Thymus (tissue), 11 donors: ENCODE measurements at regions not wholly inside any gene's neighbourhood (a gene's known extent, or its start where the extent isn't known, plus 50 kb on each side); places are given as distances from the start of the nearest gene placed in this dataset.

Experiments
- DNase-seq, 9 donors: peaks; one replicate each; pipeline ENCODE4 v3.0.0-alpha.2; 2013; ENCODE audit warnings: low spot score in 9 of 9, low read depth in 6 of 9, missing footprints in 1 of 9
- H3K27ac ChIP-seq, 2 donors: one replicate each; pipeline ENCODE4 v1.5.1; 2013; ENCODE audit warnings: control low read depth in 1 of 2, low read depth in 1 of 2, low read length in 1 of 2, mild to moderate bottlenecking in 1 of 2, moderate library complexity in 1 of 2
- H3K27me3 ChIP-seq, 2 donors: one replicate each; pipeline ENCODE4 v1.5.1; 2013; ENCODE audit warnings: low read length in 1 of 2; ENCODE audit not compliant: control insufficient read depth in 2 of 2, insufficient read depth in 1 of 2
- H3K36me3 ChIP-seq, 2 donors: one replicate each; pipeline ENCODE4 v1.5.1; 2013; ENCODE audit warnings: low read length in 1 of 2, mild to moderate bottlenecking in 1 of 2, moderate library complexity in 1 of 2; ENCODE audit not compliant: control insufficient read depth in 2 of 2, insufficient read depth in 2 of 2
- H3K4me1 ChIP-seq, 2 donors: one replicate each; pipeline ENCODE4 v1.5.1; 2013; ENCODE audit warnings: low read length in 2 of 2; ENCODE audit not compliant: control insufficient read depth in 2 of 2, insufficient read depth in 2 of 2
- H3K4me3 ChIP-seq, 2 donors: one replicate each; pipeline ENCODE4 v1.5.1; 2013; ENCODE audit warnings: low read length in 2 of 2, control low read depth in 1 of 2, mild to moderate bottlenecking in 1 of 2
- H3K9me3 ChIP-seq, 2 donors: one replicate each; pipeline ENCODE4 v1.5.1; 2013; ENCODE audit warnings: low read length in 1 of 2, mild to moderate bottlenecking in 1 of 2; ENCODE audit not compliant: control insufficient read depth in 2 of 2, insufficient read depth in 1 of 2
- WGBS: extraction: QIAGEN DNeasy Blood & Tissue Kit; methylation state at CpG from one replicate; pipeline ENCODE4 v1.1.7; 2013; 5-methylcytosine and 5-hydroxymethylcytosine counted together
- donor health status: healthy.

- H3K9me3 ChIP-seq = no peaks in the 10 kb centered on the region
- 94% methylated on average over 8 of the region's 8 CpGs for WGBS
- no peaks in the 10 kb centered on the region for H3K4me1 ChIP-seq
- H3K27me3 ChIP-seq = no peaks in the 10 kb centered on the region
- no peaks in the 10 kb centered on the region for H3K36me3 ChIP-seq
- DNase-seq = no peak
- H3K27ac ChIP-seq = no peak overlapping the region
- H3K4me3 ChIP-seq = no peak overlapping the region
Measured at GRCh38 chr2:144592500-144593256, 72.8 kb upstream of the ZEB2 start.

DNA sequence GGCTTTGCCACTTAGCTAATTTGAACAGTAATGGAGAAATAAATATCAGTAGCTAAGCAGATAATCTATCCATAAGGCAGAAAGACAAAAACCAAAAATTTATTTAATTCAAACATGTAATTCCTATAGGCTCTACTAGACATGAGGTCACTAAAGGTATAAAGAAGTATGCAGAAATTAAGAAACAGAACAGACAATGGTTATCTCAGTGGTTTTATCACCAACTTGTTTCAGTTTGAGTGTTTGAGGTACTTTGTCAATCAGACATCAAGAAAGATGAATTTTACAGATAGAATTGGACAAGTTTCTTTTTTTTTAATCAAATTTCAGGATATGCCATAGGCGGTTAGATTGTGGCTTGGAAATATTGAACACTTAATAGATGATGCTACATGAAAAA is 67.4 kb upstream of the ZEB2 start:
- no peak overlapping the region for H3K4me3 ChIP-seq
- WGBS = 98% methylated on average over 1 of the region's 1 CpG
- no peak overlapping the region for H3K27ac ChIP-seq
- H3K4me1 ChIP-seq = peaks cover 0 to 12% of the 10 kb centered on the region in 2 donors
- H3K36me3 ChIP-seq = no peaks in the 10 kb centered on the region
- H3K27me3 ChIP-seq = no peaks in the 10 kb centered on the region
- no peaks in the 10 kb centered on the region for H3K9me3 ChIP-seq
- no peak for DNase-seq

GRCh38 chr2:144586476-144586875 is 66.6 kb upstream of the ZEB2 start:
- DNase-seq = no peak
- H3K9me3 ChIP-seq = no peaks in the 10 kb centered on the region
- H3K27ac ChIP-seq = no peak overlapping the region
- no peaks in the 10 kb centered on the region for H3K36me3 ChIP-seq
- peaks cover 0 to 20% of the 10 kb centered on the region in 2 donors for H3K4me1 ChIP-seq
- no peak overlapping the region for H3K4me3 ChIP-seq
- WGBS = 91% methylated on average over 2 of the region's 2 CpGs
- no peaks in the 10 kb centered on the region for H3K27me3 ChIP-seq

DNA sequence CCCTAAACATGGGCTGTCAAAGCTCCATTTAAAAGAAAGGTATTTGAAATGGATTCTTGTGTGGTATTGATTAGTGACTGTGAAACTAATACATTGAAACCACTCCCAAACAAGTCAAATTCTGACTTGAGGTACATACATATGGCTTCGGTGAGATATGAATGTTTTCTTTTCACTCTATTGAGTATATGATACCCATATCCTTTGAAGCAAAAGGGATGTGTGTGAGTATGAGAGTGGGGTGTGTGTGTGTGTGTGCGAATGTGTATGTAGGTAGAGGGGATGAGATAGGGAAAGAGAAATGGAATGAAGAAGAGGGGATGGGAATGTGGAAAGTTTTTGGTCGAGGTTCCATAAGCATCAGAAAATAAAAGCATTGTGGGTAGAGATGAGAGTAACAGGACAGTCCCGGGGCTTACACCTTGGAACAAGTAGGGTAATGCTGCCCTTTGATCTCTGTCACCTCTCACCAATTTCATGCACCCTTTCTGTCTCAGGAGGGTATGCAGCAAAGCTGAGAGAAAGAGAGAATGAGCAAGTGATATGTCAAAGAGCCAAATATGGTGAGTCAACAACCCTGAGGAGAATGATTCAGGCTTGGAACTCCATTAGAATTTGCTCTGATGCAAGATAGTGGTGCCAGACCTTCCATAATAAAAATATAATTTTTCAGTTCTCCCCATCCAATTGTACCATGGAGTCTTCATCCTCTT is 64.0 kb upstream of the ZEB2 start:
- Histone ChIP-seq H3K36me3 (no peaks in the 10 kb centered on the region), H3K27me3 (no peaks in the 10 kb centered on the region), H3K9me3 (no peaks in the 10 kb centered on the region), H3K27ac (peak overlapping the region in 1 of 2 donors; percentile 66), H3K4me1 (peaks cover 3 to 32% of the 10 kb centered on the region in 2 donors), H3K4me3 (no peak overlapping the region)
- WGBS = 93% methylated on average over 4 of the region's 4 CpGs
- no peak for DNase-seq

- H3K27ac ChIP-seq = peak overlapping the region in 1 of 2 donors; percentile 66
- H3K4me3 ChIP-seq = no peak overlapping the region
- no peaks in the 10 kb centered on the region for H3K9me3 ChIP-seq
- peaks cover 3 to 32% of the 10 kb centered on the region in 2 donors for H3K4me1 ChIP-seq
- 48% methylated on average over 6 of the region's 6 CpGs for WGBS
- no peaks in the 10 kb centered on the region for H3K27me3 ChIP-seq
- peak in 1 of 9 donors; percentile 17 for DNase-seq
- no peaks in the 10 kb centered on the region for H3K36me3 ChIP-seq
Measured at GRCh38 chr2:144583381-144583729, 63.4 kb upstream of the ZEB2 start.

GRCh38 chr2:144582651-144583380 is 62.9 kb upstream of the ZEB2 start:
- Histone ChIP-seq H3K27ac (peak overlapping the region in 1 of 2 donors; percentile 66), H3K36me3 (no peaks in the 10 kb centered on the region), H3K4me3 (no peak overlapping the region), H3K4me1 (peaks cover 3 to 32% of the 10 kb centered on the region in 2 donors), H3K9me3 (no peaks in the 10 kb centered on the region), H3K27me3 (no peaks in the 10 kb centered on the region)
- WGBS = 63% methylated on average over 12 of the region's 12 CpGs
- DNase-seq = peak in 2 of 9 donors; percentile 2 to 27

DNA sequence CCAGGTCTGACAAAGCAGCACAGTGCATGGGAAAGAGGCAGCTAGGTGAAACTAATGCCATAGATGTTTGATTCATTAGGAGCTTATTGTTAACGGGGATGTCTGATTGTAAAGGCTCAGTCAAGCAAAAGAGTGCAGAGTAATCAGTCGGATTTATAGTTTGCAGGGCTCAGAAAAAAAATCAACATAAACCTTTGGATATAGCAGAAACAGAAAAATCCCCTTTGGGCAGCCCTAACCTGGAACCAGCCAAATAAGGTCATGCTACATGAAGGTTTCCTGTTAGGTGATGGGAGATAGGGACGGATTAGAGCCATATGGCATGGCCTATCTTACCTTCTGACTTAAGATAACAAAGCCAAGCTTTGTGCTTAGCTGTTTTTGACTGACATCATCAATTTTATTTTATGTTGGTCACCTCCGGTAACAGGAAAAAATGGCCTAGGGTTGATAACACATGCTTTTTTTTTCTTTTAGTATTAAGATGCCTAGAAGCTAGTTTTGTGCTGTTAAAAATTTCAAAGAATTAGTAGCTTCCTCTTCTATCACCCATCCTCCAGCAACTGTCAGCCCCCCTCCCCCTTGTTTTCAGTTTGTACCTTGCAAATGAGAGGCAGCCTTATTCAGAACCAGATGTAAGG is 60.7 kb upstream of the ZEB2 start:
- Histone ChIP-seq H3K9me3 (no peaks in the 10 kb centered on the region), H3K4me1 (peaks cover 3 to 32% of the 10 kb centered on the region in 2 donors), H3K27me3 (no peaks in the 10 kb centered on the region), H3K27ac (peak overlapping the region in 1 of 2 donors; percentile 73), H3K4me3 (no peak overlapping the region), H3K36me3 (no peaks in the 10 kb centered on the region)
- peak in 4 of 9 donors; percentile 16 to 63 (median 24) for DNase-seq
- 35% methylated on average over 4 of the region's 4 CpGs for WGBS

- Histone ChIP-seq H3K27ac (no peak overlapping the region), H3K27me3 (no peaks in the 10 kb centered on the region), H3K36me3 (no peaks in the 10 kb centered on the region), H3K9me3 (no peaks in the 10 kb centered on the region), H3K4me3 (no peak overlapping the region), H3K4me1 (peaks cover 3 to 32% of the 10 kb centered on the region in 2 donors)
- no peak for DNase-seq
- WGBS = 96% methylated on average over 4 of the region's 4 CpGs
Measured at GRCh38 chr2:144579556-144579955, 59.6 kb upstream of the ZEB2 start.
